K562 (cell line): ENCODE measurements at regions not wholly inside any gene's neighbourhood (a gene's known extent, or its start where the extent isn't known, plus 50 kb on each side); places are given as distances from the start of the nearest gene placed in this dataset.
"Not testable (repeated sequence)": the region's sequence is repeated elsewhere in the genome, so short reads cannot be mapped to it uniquely, and the experiment has no call there.

Experiments used
- ATAC-seq: fragments of 200-7000 bp; cut with Tn5 transposase; 3 replicates; pipeline ENCODE4 v1.9.1; 2020; ENCODE audit warnings: moderate library complexity
- BruUV-seq: library from RNA; stranded (reverse); fragments of 400-500 nt; replicated peaks from 2 replicates; lab custom pipeline; 2021; lab: Mats Ljungman, UMichigan
- CTCF ChIA-PET: fragments of 300-600 bp; formaldehyde crosslinking; extraction: SDS; loops from one replicate; lab custom pipeline; 2021; ENCODE audit warnings: low intra/inter-chr PET ratio; lab: Yijun Ruan, JAX
- POLR2A ChIA-PET: fragments of 300-600, 350-650 bp; sonication (Branson Sonifier 250); formaldehyde crosslinking; extraction: SDS; loops from one replicate; lab custom pipeline; 2021; ENCODE audit warnings: antibody characterized with exemption, inconsistent platforms; lab: Yijun Ruan, JAX
- DNase-seq, 4 experiments: peaks; one replicate each; pipeline versions ENCODE4 v3.0.0 to v3.0.0-alpha.2; 2011 to 2018; ENCODE audit warnings: low spot score in 3 of 4, mixed read lengths in 3 of 4; ENCODE audit errors: extremely low read depth in 1 of 4
- FAIRE-seq: peaks from 2 replicates; lab custom pipeline; 2011; peaks lifted over from hg19 to GRCh38; lab: Jason Lieb, UNC
- H2AFZ ChIP-seq: 2 replicates; pipeline ENCODE4 v1.6.0; 2011; ENCODE audit warnings: low read depth, low read length, control low read depth, inconsistent platforms
- H3K27ac ChIP-seq: fragments of 200-600 bp; 3 replicates; pipeline ENCODE4 v1.8.0; 2011; ENCODE audit warnings: low read depth, mild to moderate bottlenecking, control low read depth, inconsistent platforms, low read length, moderate library complexity, mixed read lengths; ENCODE audit errors: extremely low read depth
- H3K27me3 ChIP-seq, 2 experiments: fragments of 300-600 bp in 1 of 2; 2 replicates in 1 of 2; 3 replicates in 1 of 2; pipeline versions ENCODE4 v1.6.0 to v1.8.0; 2011; ENCODE audit warnings: inconsistent platforms in 2 of 2, low read length in 2 of 2, mild to moderate bottlenecking in 1 of 2, mixed read lengths in 1 of 2, moderate library complexity in 1 of 2; ENCODE audit not compliant: control insufficient read depth in 2 of 2, insufficient read depth in 2 of 2
- H3K36me3 ChIP-seq: fragments of 300-600 bp; 3 replicates; pipeline ENCODE4 v1.8.0; 2011; ENCODE audit warnings: mild to moderate bottlenecking, low read length, inconsistent platforms; ENCODE audit not compliant: control insufficient read depth, insufficient read depth
- H3K4me1 ChIP-seq, 2 experiments: fragments of 200-600 bp in 1 of 2; replicated peaks in 1 of 2; 2 replicates in 1 of 2; 3 replicates in 1 of 2; pipeline versions ENCODE4 v1.5.1 to v1.8.0; 2011; ENCODE audit warnings: inconsistent platforms in 2 of 2, low read length in 2 of 2, mild to moderate bottlenecking in 1 of 2, mixed read lengths in 1 of 2, moderate library complexity in 1 of 2; ENCODE audit not compliant: control insufficient read depth in 2 of 2, insufficient read depth in 2 of 2
- H3K4me2 ChIP-seq: 2 replicates; pipeline ENCODE4 v1.6.1; 2011; ENCODE audit warnings: low read length, control low read depth, inconsistent platforms, mixed read lengths; ENCODE audit not compliant: insufficient read depth
- H3K4me3 ChIP-seq: fragments of 200-600 bp; sonication (generic), shearing (Covaris generic); 2 replicates; pipeline ENCODE4 v1.5.1; 2016; ENCODE audit warnings: control low read depth, inconsistent platforms
- H3K79me2 ChIP-seq: fragments of 200-600 bp; 3 replicates; pipeline ENCODE4 v1.8.0; 2011; ENCODE audit warnings: low read length, inconsistent platforms; ENCODE audit not compliant: control insufficient read depth, insufficient read depth
- H3K9ac ChIP-seq, 2 experiments: 2 replicates each; pipeline versions ENCODE4 v1.6.0 to v1.6.1; 2011; ENCODE audit warnings: low read depth in 2 of 2, low read length in 2 of 2, control low read depth in 1 of 2, inconsistent platforms in 1 of 2, mild to moderate bottlenecking in 1 of 2, mixed read lengths in 1 of 2; ENCODE audit not compliant: insufficient read depth in 1 of 2
- H3K9me1 ChIP-seq: one replicate; pipeline ENCODE4 v1.6.0; 2011; ENCODE audit warnings: inconsistent platforms, mild to moderate bottlenecking, low read length, moderate library complexity; ENCODE audit not compliant: control insufficient read depth, insufficient read depth
- H3K9me3 ChIP-seq: replicated peaks from 2 replicates; pipeline ENCODE4 v1.5.1; 2011; ENCODE audit warnings: low read depth, low read length, inconsistent platforms; ENCODE audit not compliant: control insufficient read depth, insufficient read depth
- H4K20me1 ChIP-seq: replicated peaks from 2 replicates; pipeline ENCODE4 v1.6.1; 2011; ENCODE audit warnings: low read length, inconsistent platforms, mixed read lengths; ENCODE audit not compliant: control insufficient read depth, insufficient read depth
- ZNF699 ChIP-seq: fragments of 250-450 bp; sonication (Bioruptor Pico); IDR thresholded peaks from 2 replicates; pipeline ENCODE4 v1.8.0; 2021; ENCODE audit warnings: mild to moderate bottlenecking, moderate library complexity; ENCODE audit not compliant: insufficient replicate concordance
- WGBS: fragments of 100-300 bp; shearing (Covaris generic); methylation state at CpG from one replicate; pipeline ENCODE4 v1.1.6; 2016; ENCODE audit warnings: low coverage, mixed read lengths; ENCODE audit not compliant: insufficient coverage; ENCODE audit errors: missing lambda C conversion rate; 5-methylcytosine and 5-hydroxymethylcytosine counted together
- in situ Hi-C: fragments of 300-500 bp; cut with MboI; formaldehyde crosslinking; loops from 4 replicates; pipeline ENCODE4 v1.15.0; 2018; ENCODE audit warnings: inconsistent platforms, mixed read lengths
- intact Hi-C: fragments of 100-400 bp; cut with micrococcal nuclease; formaldehyde crosslinking; loops from 2 replicates; pipeline ENCODE4 v1.14.2; 2022

- intact Hi-C loops, H2AFZ ChIP-seq: not testable (repeated sequence)
- in situ Hi-C loops, result loop anchor here (25.0 kb wide), 1 partner anchor 1689 kb away; no protein-coding TSS in a partner anchor
Observed at GRCh38 chr10:9347933-9348332, 1293.4 kb downstream of the GATA3 start.

DNA sequence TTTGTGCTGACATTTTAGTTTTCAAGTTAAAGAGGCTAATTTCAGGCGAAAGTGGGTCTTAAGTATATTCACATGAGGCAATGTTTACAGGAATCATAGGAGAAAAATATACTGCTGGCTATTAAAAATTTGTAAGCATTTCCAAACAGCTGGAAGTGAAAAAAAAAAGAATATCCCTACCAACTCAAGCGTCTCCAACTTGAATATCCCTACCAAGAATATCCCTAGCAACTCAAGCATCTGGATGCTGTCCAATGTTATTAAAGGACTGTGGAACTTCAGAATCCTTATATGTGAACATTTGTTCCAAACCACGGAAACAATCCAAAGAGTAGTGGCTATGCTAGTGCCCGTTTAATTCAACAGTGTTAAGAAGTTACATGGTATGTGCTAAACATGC lies 1303.0 kb downstream of the GATA3 start:
- Histone ChIP-seq H2AFZ (no peak overlapping the region), H3K9me1 (no peaks in the 10 kb centered on the region), H3K79me2 (no peaks in the 10 kb centered on the region), H4K20me1 (no peaks in the 10 kb centered on the region), H3K4me1 (no peaks in the 10 kb centered on the region), H3K4me3 (no peak overlapping the region), H3K4me2 (no peak overlapping the region), H3K27me3 (no peaks in the 10 kb centered on the region), H3K9me3 (no peaks in the 10 kb centered on the region), H3K36me3 (no peaks in the 10 kb centered on the region), H3K9ac (no peak overlapping the region), H3K27ac (no peak overlapping the region)
- BruUV-seq, result no TSS peak
- TF ChIP-seq ZNF699 (CRISPR knock-in tag), result no peak
- ChIA-PET CTCF (no interaction called here), POLR2A (no interaction called here)
- DNase-seq (no peak), FAIRE-seq (no peak), ATAC-seq (no peak)
- in situ Hi-C loops (no loop called here), intact Hi-C loops (no loop called here)
- WGBS, result 0% methylated on average over 4 of the region's 4 CpGs

More at GRCh38 chr10:9347933-9348332, 1293.4 kb downstream of the GATA3 start:
- H3K4me2 ChIP-seq, CTCF ChIA-PET, H3K4me1 ChIP-seq, FAIRE-seq, H3K9me1 ChIP-seq, H3K27ac ChIP-seq, H3K9ac ChIP-seq, H3K27me3 ChIP-seq, H4K20me1 ChIP-seq, H3K4me3 ChIP-seq, H3K9me3 ChIP-seq, H3K36me3 ChIP-seq, H3K79me2 ChIP-seq, BruUV-seq, ATAC-seq, DNase-seq, POLR2A ChIA-PET: not testable (repeated sequence)
- 0% methylated on average over 3 of the region's 3 CpGs for WGBS
